Keratinocyte (primary cell): ENCODE measurements at regions not wholly inside any gene's neighbourhood (a gene's known extent, or its start where the extent isn't known, plus 50 kb on each side); places are given as distances from the start of the nearest gene placed in this dataset.

Source experiments
- DNase-seq: peaks from one replicate; pipeline ENCODE4 v3.0.0-alpha.2; 2011; ENCODE audit warnings: low read depth, missing footprints, low spot score
- FAIRE-seq: peaks from 2 replicates; lab custom pipeline; 2011; peaks lifted over from hg19 to GRCh38; lab: Jason Lieb, UNC
- H2AFZ ChIP-seq: 2 replicates; pipeline ENCODE4 v1.6.0; 2012; ENCODE audit warnings: low read length, control low read depth, inconsistent platforms; ENCODE audit not compliant: control insufficient read depth
- H3K27ac ChIP-seq: 2 replicates; pipeline ENCODE4 v1.5.1; 2011; ENCODE audit warnings: low read length; ENCODE audit not compliant: control insufficient read depth, insufficient read depth
- H3K27me3 ChIP-seq: 3 replicates; pipeline ENCODE4 v1.6.0; 2011; ENCODE audit warnings: low read length; ENCODE audit not compliant: control insufficient read depth, insufficient read depth; ENCODE audit errors: extremely low read depth
- H3K36me3 ChIP-seq, 2 experiments: 2 replicates in 1 of 2; 3 replicates in 1 of 2; pipeline ENCODE4 v1.5.1; 2011; ENCODE audit warnings: low read length in 2 of 2, mild to moderate bottlenecking in 1 of 2; ENCODE audit not compliant: control insufficient read depth in 2 of 2, insufficient read depth in 2 of 2; ENCODE audit errors: extremely low read depth in 1 of 2
- H3K4me1 ChIP-seq: 3 replicates; pipeline ENCODE4 v1.5.1; 2011; ENCODE audit warnings: low read length; ENCODE audit not compliant: control insufficient read depth, insufficient read depth; ENCODE audit errors: extremely low read depth
- H3K4me2 ChIP-seq: 3 replicates; pipeline ENCODE4 v1.6.0; 2011; ENCODE audit warnings: low read depth, low read length; ENCODE audit not compliant: control insufficient read depth, insufficient read depth; ENCODE audit errors: extremely low read depth
- H3K4me3 ChIP-seq, 3 experiments: fragments of 200-600 bp in 1 of 3; sonication (generic) in 1 of 3; 2 replicates in 2 of 3; 3 replicates in 1 of 3; pipeline ENCODE4 v1.5.1; 2011 to 2016; ENCODE audit warnings: low read length in 3 of 3, mild to moderate bottlenecking in 3 of 3, control low read depth in 2 of 3, inconsistent platforms in 1 of 3, low read depth in 1 of 3, mixed read lengths in 1 of 3, mixed run types in 1 of 3, moderate library complexity in 1 of 3; ENCODE audit not compliant: control insufficient read depth in 2 of 3, insufficient read depth in 2 of 3; ENCODE audit errors: extremely low read depth in 1 of 3
- H3K79me2 ChIP-seq: 2 replicates; pipeline ENCODE4 v1.6.0; 2012; ENCODE audit warnings: low read length; ENCODE audit not compliant: control insufficient read depth, insufficient read depth
- H3K9ac ChIP-seq: 3 replicates; pipeline ENCODE4 v1.6.0; 2011; ENCODE audit warnings: low read length; ENCODE audit not compliant: control insufficient read depth, insufficient read depth; ENCODE audit errors: extremely low read depth
- H3K9me1 ChIP-seq: 3 replicates; pipeline ENCODE4 v1.6.0; 2011; ENCODE audit warnings: low read length; ENCODE audit not compliant: control insufficient read depth, insufficient read depth; ENCODE audit errors: extremely low read depth
- H3K9me3 ChIP-seq: 2 replicates; pipeline ENCODE4 v1.5.1; 2012; ENCODE audit warnings: low read depth, low read length; ENCODE audit not compliant: control insufficient read depth
- H4K20me1 ChIP-seq: 3 replicates; pipeline ENCODE4 v1.6.0; 2011; ENCODE audit warnings: low read length; ENCODE audit not compliant: control insufficient read depth, insufficient read depth; ENCODE audit errors: extremely low read depth
- CTCF ChIP-seq, 3 experiments: IDR thresholded peaks in 1 of 3; conservative IDR thresholded peaks in 1 of 3; optimal IDR thresholded peaks in 1 of 3; 2 replicates in 2 of 3; 3 replicates in 1 of 3; pipeline versions ENCODE3 to v1.5.1; 2011; ENCODE audit warnings: low read length in 3 of 3, mild to moderate bottlenecking in 3 of 3, moderate library complexity in 2 of 3, control low read depth in 1 of 3, inconsistent platforms in 1 of 3; ENCODE audit not compliant: insufficient read depth in 2 of 3; ENCODE audit errors: extremely low read depth in 1 of 3
- EZH2 ChIP-seq: IDR thresholded peaks from one replicate; pipeline ENCODE4 v1.6.1; 2012; ENCODE audit warnings: inconsistent platforms, mild to moderate bottlenecking, low read length, moderate library complexity
- dilution Hi-C: fragments of 300-500 bp; cut with MboI; formaldehyde crosslinking; loops from one replicate; pipeline ENCODE4 v1.7.0; 2020; ENCODE audit warnings: low sequenced_read_pairs; ENCODE audit not compliant: extremely low pct_ligation_motif_present

GRCh38 chr12:126883697-126884096 lies 1383.3 kb upstream of the TMEM132C start:
- no peaks in the 10 kb centered on the region for H4K20me1 ChIP-seq
- FAIRE-seq: no peak
- no peaks in the 10 kb centered on the region for H3K27me3 ChIP-seq

GRCh38 chr12:126889501-126889900 lies 1377.5 kb upstream of the TMEM132C start:
- no peak overlapping the region for H3K4me2 ChIP-seq
- no peak for DNase-seq
- no peaks in the 10 kb centered on the region for H4K20me1 ChIP-seq
- TF ChIP-seq CTCF (optimal IDR thresholded peaks at IDR 0.05 in 1 of 3, IDR thresholded peaks at IDR 0.05 in 1 of 3, conservative IDR thresholded peaks at IDR 0.05 in 1 of 3; ENCODE audit: extremely low read depth in 1 of 3, insufficient read depth in 2 of 3, low read length in 3 of 3): no peak
- no peak for TF ChIP-seq EZH2
- no peak for FAIRE-seq
- no peak overlapping the region for H3K27ac ChIP-seq
- H3K9ac ChIP-seq: no peak overlapping the region
- dilution Hi-C loops: no loop called here
- H3K9me1 ChIP-seq: no peaks in the 10 kb centered on the region
- no peaks in the 10 kb centered on the region for H3K27me3 ChIP-seq
- no peak overlapping the region for H3K4me3 ChIP-seq
- no peaks in the 10 kb centered on the region for H3K79me2 ChIP-seq
- no peak overlapping the region for H2AFZ ChIP-seq
- H3K9me3 ChIP-seq: no peaks in the 10 kb centered on the region
- no peaks in the 10 kb centered on the region for H3K4me1 ChIP-seq
- H3K36me3 ChIP-seq: no peaks in the 10 kb centered on the region

More at GRCh38 chr12:126883697-126884096, 1383.3 kb upstream of the TMEM132C start:
- DNase-seq: no peak
- dilution Hi-C loops: no loop called here
- Histone ChIP-seq H3K9me3 (no peaks in the 10 kb centered on the region), H3K9me1 (no peaks in the 10 kb centered on the region), H3K4me1 (no peaks in the 10 kb centered on the region), H3K27ac (no peak overlapping the region), H3K36me3 (no peaks in the 10 kb centered on the region), H3K4me2 (no peak overlapping the region), H3K9ac (no peak overlapping the region), H3K79me2 (no peaks in the 10 kb centered on the region), H2AFZ (no peak overlapping the region), H3K4me3 (no peak overlapping the region)
- TF ChIP-seq EZH2 (no peak), CTCF (optimal IDR thresholded peaks at IDR 0.05 in 1 of 3, IDR thresholded peaks at IDR 0.05 in 1 of 3, conservative IDR thresholded peaks at IDR 0.05 in 1 of 3; ENCODE audit: extremely low read depth in 1 of 3, insufficient read depth in 2 of 3, low read length in 3 of 3) (no peak)
